H1 (cell line): ENCODE measurements at regions not wholly inside any gene's neighbourhood (a gene's known extent, or its start where the extent isn't known, plus 50 kb on each side); places are given as distances from the start of the nearest gene placed in this dataset.

Experiments
- BRCA1 ChIP-seq: IDR thresholded peaks from 2 replicates; pipeline ENCODE4 v1.6.1; 2012; ENCODE audit warnings: low read depth, low read length, improper control_type of control experiment
- CTCF ChIP-seq, 3 experiments: IDR thresholded peaks; 1 replicate in 2 of 3; 2 replicates in 1 of 3; pipeline versions ENCODE4 v1.5.1 to v1.6.1; 2011; ENCODE audit warnings: low read length in 3 of 3, mild to moderate bottlenecking in 3 of 3, inconsistent platforms in 2 of 3, low read depth in 1 of 3, moderate library complexity in 1 of 3; ENCODE audit not compliant: insufficient read depth in 1 of 3; ENCODE audit errors: control extremely low read depth in 1 of 3
- FOSL1 ChIP-seq: IDR thresholded peaks from 2 replicates; pipeline ENCODE4 v1.6.1; 2011; ENCODE audit warnings: mild to moderate bottlenecking, low read depth, low read length, moderate library complexity; ENCODE audit not compliant: insufficient read depth
- JUND ChIP-seq: IDR thresholded peaks from 2 replicates; pipeline ENCODE4 v1.6.1; 2011; ENCODE audit warnings: mild to moderate bottlenecking, improper control_type of control experiment, low read length
- KDM1A ChIP-seq: fragments of 200-600, 300-600 bp; sonication (generic); IDR thresholded peaks from 2 replicates; pipeline ENCODE4 v1.7.1; 2016; ENCODE audit warnings: mild to moderate bottlenecking, low read length, borderline replicate concordance
- SRF ChIP-seq: IDR thresholded peaks from 2 replicates; pipeline ENCODE4 v1.6.1; 2011; ENCODE audit warnings: mild to moderate bottlenecking, low read depth, low read length, moderate library complexity
- TEAD4 ChIP-seq: IDR thresholded peaks from 2 replicates; pipeline ENCODE4 v1.6.1; 2012; ENCODE audit warnings: low read depth, low read length, inconsistent platforms, mixed read lengths

GRCh38 chr1:98184856-98185255 lies 264.0 kb upstream of the DPYD start (continued):
- TF ChIP-seq CTCF (IDR thresholded peaks at IDR 0.05; ENCODE audit: control extremely low read depth in 1 of 3, insufficient read depth in 1 of 3, low read depth in 1 of 3, low read length in 3 of 3) (no peak), KDM1A (no peak), BRCA1 (no peak), TEAD4 (no peak), JUND (no peak), SRF (no peak), FOSL1 (no peak)
